H1 (cell line): ENCODE measurements at regions not wholly inside any gene's neighbourhood (a gene's known extent, or its start where the extent isn't known, plus 50 kb on each side); places are given as distances from the start of the nearest gene placed in this dataset.

ENCODE experiments used
- CTCF ChIP-seq, 3 experiments: IDR thresholded peaks; 1 replicate in 2 of 3; 2 replicates in 1 of 3; pipeline versions ENCODE4 v1.5.1 to v1.6.1; 2011; ENCODE audit warnings: low read length in 3 of 3, mild to moderate bottlenecking in 3 of 3, inconsistent platforms in 2 of 3, low read depth in 1 of 3, moderate library complexity in 1 of 3; ENCODE audit not compliant: insufficient read depth in 1 of 3; ENCODE audit errors: control extremely low read depth in 1 of 3
- POLR2AphosphoS5 ChIP-seq: IDR thresholded peaks from 2 replicates; pipeline ENCODE4 v1.6.1; 2011; ENCODE audit warnings: low read depth, low read length
- TF ChIP-seq, protein P1 (sequence below): IDR thresholded peaks from 2 replicates; pipeline ENCODE4 v1.6.1; 2012; ENCODE audit warnings: inconsistent platforms

- TF ChIP-seq CTCF (IDR thresholded peaks at IDR 0.05; ENCODE audit: control extremely low read depth in 1 of 3, insufficient read depth in 1 of 3, low read depth in 1 of 3, low read length in 3 of 3): no peak
- no peak for TF ChIP-seq POLR2AphosphoS5
- TF ChIP-seq, protein P1, sequence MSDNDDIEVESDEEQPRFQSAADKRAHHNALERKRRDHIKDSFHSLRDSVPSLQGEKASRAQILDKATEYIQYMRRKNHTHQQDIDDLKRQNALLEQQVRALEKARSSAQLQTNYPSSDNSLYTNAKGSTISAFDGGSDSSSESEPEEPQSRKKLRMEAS: no peak
Observed at GRCh38 chr14:98165976-98166375, 1106.0 kb downstream of the BCL11B start.
